RWPE2 (cell line): ENCODE measurements at regions not wholly inside any gene's neighbourhood (a gene's known extent, or its start where the extent isn't known, plus 50 kb on each side); places are given as distances from the start of the nearest gene placed in this dataset.
A peak's percentile ranks its signal among the peaks of the same experiment; 100 is the strongest.

Experiments
- ATAC-seq: fragments of 200-7000 bp; cut with Tn5 transposase; 3 replicates; pipeline ENCODE4 v1.9.1; 2021; ENCODE audit warnings: low read depth
- DNase-seq: peaks from one replicate; pipeline ENCODE4 v3.0.0-alpha.2; 2020; ENCODE audit warnings: low spot score
- H3K27ac ChIP-seq: fragments of 450-650 bp; 2 replicates; pipeline ENCODE4 v1.5.1; 2017; ENCODE audit warnings: mild to moderate bottlenecking; ENCODE audit not compliant: poor library complexity, severe bottlenecking
- H3K27me3 ChIP-seq: fragments of 250-450 bp; sonication (Bioruptor Pico); 2 replicates; pipeline ENCODE4 v1.5.1; 2021; ENCODE audit warnings: mild to moderate bottlenecking, moderate library complexity; ENCODE audit not compliant: insufficient read depth, poor library complexity, severe bottlenecking
- H3K36me3 ChIP-seq: fragments of 250-450 bp; sonication (Bioruptor Pico); 2 replicates; pipeline ENCODE4 v1.5.1; 2020; ENCODE audit warnings: low read depth, mild to moderate bottlenecking, moderate library complexity
- H3K4me1 ChIP-seq: fragments of 250-450 bp; sonication (Bioruptor Pico); 2 replicates; pipeline ENCODE4 v1.5.1; 2021; ENCODE audit warnings: mild to moderate bottlenecking, moderate library complexity; ENCODE audit not compliant: insufficient read depth, poor library complexity, severe bottlenecking
- H3K4me3 ChIP-seq: fragments of 250-450 bp; sonication (Bioruptor Pico); 2 replicates; pipeline ENCODE4 v1.5.1; 2021; ENCODE audit warnings: mild to moderate bottlenecking, moderate library complexity; ENCODE audit not compliant: severe bottlenecking
- H3K9me3 ChIP-seq: fragments of 250-450 bp; sonication (Bioruptor Pico); 2 replicates; pipeline ENCODE4 v1.5.1; 2021; ENCODE audit warnings: mild to moderate bottlenecking, moderate library complexity; ENCODE audit not compliant: severe bottlenecking
- TF ChIP-seq, protein P1 (sequence below): fragments of 450-650 bp; IDR thresholded peaks from one replicate; pipeline ENCODE4 v1.5.1; 2017; ENCODE audit warnings: mild to moderate bottlenecking, moderate library complexity; ENCODE audit not compliant: poor library complexity, severe bottlenecking

GRCh38 chr6:43970068-43970912, 157.0 kb downstream of the MRPL14 start:
- H3K4me1 ChIP-seq = peaks cover 40% of the 10 kb centered on the region
- ATAC-seq = no peak
- no peak overlapping the region for H3K27ac ChIP-seq
- no peak overlapping the region for H3K4me3 ChIP-seq
- TF ChIP-seq, protein P1, sequence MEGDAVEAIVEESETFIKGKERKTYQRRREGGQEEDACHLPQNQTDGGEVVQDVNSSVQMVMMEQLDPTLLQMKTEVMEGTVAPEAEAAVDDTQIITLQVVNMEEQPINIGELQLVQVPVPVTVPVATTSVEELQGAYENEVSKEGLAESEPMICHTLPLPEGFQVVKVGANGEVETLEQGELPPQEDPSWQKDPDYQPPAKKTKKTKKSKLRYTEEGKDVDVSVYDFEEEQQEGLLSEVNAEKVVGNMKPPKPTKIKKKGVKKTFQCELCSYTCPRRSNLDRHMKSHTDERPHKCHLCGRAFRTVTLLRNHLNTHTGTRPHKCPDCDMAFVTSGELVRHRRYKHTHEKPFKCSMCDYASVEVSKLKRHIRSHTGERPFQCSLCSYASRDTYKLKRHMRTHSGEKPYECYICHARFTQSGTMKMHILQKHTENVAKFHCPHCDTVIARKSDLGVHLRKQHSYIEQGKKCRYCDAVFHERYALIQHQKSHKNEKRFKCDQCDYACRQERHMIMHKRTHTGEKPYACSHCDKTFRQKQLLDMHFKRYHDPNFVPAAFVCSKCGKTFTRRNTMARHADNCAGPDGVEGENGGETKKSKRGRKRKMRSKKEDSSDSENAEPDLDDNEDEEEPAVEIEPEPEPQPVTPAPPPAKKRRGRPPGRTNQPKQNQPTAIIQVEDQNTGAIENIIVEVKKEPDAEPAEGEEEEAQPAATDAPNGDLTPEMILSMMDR = no peak
- H3K36me3 ChIP-seq = no peaks in the 10 kb centered on the region
- H3K27me3 ChIP-seq = no peaks in the 10 kb centered on the region
- DNase-seq = peak; percentile 39
- no peaks in the 10 kb centered on the region for H3K9me3 ChIP-seq

DNA sequence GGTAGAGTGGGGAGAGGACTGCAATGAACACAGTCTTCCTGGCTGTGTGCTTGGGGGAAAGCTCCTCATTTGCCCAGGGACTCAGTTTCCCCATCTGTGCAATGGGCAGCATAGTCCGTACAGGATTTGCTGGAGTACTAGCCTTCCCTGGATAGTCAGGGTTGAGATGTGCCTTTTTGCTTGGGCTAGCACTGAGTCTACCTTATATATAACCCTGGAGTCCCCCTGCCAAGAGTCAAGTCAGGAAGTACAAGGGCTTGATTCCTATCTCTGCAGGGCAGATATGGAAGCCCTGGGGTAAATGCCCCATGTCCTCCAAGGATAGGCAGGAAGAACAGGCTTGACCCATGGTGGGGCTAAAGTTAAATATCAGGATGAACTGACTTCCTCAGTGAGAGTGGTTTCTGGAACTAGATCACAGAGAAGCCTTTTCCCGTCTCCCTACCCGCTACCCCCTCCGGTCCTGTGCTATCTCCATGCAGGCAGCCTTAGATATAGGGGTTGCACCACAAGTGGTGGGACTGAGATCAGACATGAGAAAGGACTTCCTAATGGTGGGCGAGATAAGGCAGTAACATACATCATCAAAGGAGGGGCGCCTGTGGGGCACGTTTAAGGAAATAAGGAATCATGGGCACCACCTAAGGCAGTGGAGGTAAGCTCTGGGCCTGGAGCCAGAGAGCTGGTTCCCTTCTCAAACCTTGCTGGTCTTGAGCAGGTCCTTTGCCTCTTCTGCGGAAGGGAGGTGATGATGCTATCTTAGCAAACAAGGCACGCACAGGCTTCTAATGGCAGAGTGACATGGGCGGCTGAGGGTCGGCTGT, 157.9 kb downstream of the MRPL14 start:
- TF ChIP-seq, protein P1 = no peak
- peaks cover 31% of the 10 kb centered on the region for H3K4me1 ChIP-seq
- no peaks in the 10 kb centered on the region for H3K36me3 ChIP-seq
- H3K4me3 ChIP-seq = no peak overlapping the region
- DNase-seq (peak; percentile 15), ATAC-seq (no peak)
- no peaks in the 10 kb centered on the region for H3K27me3 ChIP-seq
- H3K27ac ChIP-seq = no peak overlapping the region
- H3K9me3 ChIP-seq = no peaks in the 10 kb centered on the region

- DNase-seq (peak; percentile 44), ATAC-seq (no peak)
- no peak overlapping the region for H3K27ac ChIP-seq
- no peaks in the 10 kb centered on the region for H3K9me3 ChIP-seq
- no peaks in the 10 kb centered on the region for H3K27me3 ChIP-seq
- no peaks in the 10 kb centered on the region for H3K36me3 ChIP-seq
- H3K4me3 ChIP-seq = no peak overlapping the region
- peaks cover 21% of the 10 kb centered on the region for H3K4me1 ChIP-seq
- TF ChIP-seq, protein P1 = no peak
These were observed 158.9 kb downstream of the MRPL14 start for GRCh38 chr6:43968110-43968965.

GRCh38 chr6:43967719-43968091, 159.5 kb downstream of the MRPL14 start:
- TF ChIP-seq, protein P1 = no peak
- Histone ChIP-seq H3K9me3 (no peaks in the 10 kb centered on the region), H3K4me3 (no peak overlapping the region), H3K36me3 (no peaks in the 10 kb centered on the region), H3K27ac (no peak overlapping the region), H3K27me3 (no peaks in the 10 kb centered on the region), H3K4me1 (peaks cover 14% of the 10 kb centered on the region)
- DNase-seq = peak; percentile 17
- no peak for ATAC-seq
